ENCODE measurements at regions not wholly inside any gene's neighbourhood (a gene's known extent, or its start where the extent isn't known, plus 50 kb on each side); places are given as distances from the start of the nearest gene placed in this dataset.

DNA sequence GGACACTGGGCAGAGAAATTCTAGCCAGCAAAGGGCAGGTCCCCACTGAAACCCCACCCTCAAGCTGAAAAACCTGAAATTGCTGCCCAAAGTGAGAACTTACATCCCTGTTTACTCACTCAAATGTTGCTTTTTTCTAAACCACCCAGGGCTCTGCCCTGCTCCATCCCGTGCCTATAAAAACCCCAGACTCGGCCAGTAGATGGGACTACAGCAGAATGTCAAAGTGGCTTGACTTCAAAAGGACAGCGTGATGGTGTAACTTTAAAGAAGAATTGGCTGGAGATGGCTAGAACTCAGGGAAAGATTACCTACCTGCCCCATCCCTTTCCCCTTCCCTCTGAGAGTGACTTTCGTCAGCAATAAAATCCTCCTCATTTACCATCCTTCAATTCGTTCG lies 246.9 kb downstream of the PYDC2 start:
- TF ChIP-seq CTCF (IDR thresholded peaks at IDR 0.05) (no peak), POLR2A (IDR thresholded peaks at IDR 0.05) (no peak)
